GM03348 (cell line): ENCODE measurements at regions not wholly inside any gene's neighbourhood (a gene's known extent, or its start where the extent isn't known, plus 50 kb on each side); places are given as distances from the start of the nearest gene placed in this dataset.

Experiments
- DNase-seq: peaks from one replicate; pipeline ENCODE4 v3.0.0; 2012; ENCODE audit warnings: low spot score

- DNase-seq = no peak
These were observed 159.9 kb downstream of the MDFIC start for GRCh38 chr7:115081772-115082171.

- no peak for DNase-seq
These were observed 157.0 kb downstream of the MDFIC start for GRCh38 chr7:115078851-115079250.

DNA sequence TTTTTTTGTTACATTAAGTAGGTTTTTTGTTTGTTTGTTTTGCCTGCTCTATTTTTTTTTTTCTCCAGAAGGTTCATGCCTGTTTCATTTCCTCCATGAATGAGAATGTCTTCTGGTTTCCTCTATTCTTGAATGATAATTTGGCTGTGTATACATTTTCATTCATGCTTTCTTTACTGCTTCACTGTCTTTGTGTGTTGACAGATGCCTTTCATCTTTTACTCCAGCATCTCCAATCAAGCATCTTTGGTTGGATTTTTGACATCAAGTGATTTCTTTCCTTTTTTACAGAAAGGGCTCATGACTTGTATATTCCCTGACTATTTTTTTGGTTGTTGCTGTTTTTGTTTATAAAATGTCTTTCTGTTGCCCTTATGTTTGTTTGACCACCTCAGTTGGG lies 156.5 kb downstream of the MDFIC start:
- DNase-seq = no peak

GRCh38 chr7:115070311-115070710 lies 148.4 kb downstream of the MDFIC start:
- DNase-seq = no peak
